ENCODE measurements at regions not wholly inside any gene's neighbourhood (a gene's known extent, or its start where the extent isn't known, plus 50 kb on each side); places are given as distances from the start of the nearest gene placed in this dataset.
A peak's percentile ranks its signal among the peaks of the same experiment; 100 is the strongest.

- H3K4me1 Mint-ChIP-seq (ENCODE audit: low read depth), result no peaks in the 10 kb centered on the region
Measured at GRCh38 chr1:112165375-112165774, 175.9 kb upstream of the KCND3 start.

GRCh38 chr1:112169517-112169916 is 180.0 kb upstream of the KCND3 start:
- no peak overlapping the region for H3K27ac Mint-ChIP-seq
- no peak for TF ChIP-seq CTCF (IDR thresholded peaks at IDR 0.05; ENCODE audit: unreplicated experiment)
- DNase-seq (ENCODE audit: low spot score, unreplicated experiment), result no peak
- no peak overlapping the region for H3K4me3 Mint-ChIP-seq (ENCODE audit: low read depth)
- no peaks in the 10 kb centered on the region for H3K9me3 Mint-ChIP-seq (ENCODE audit: low read depth)
- H3K27me3 Mint-ChIP-seq, result peaks cover 19% of the 10 kb centered on the region
- no peaks in the 10 kb centered on the region for H3K36me3 Mint-ChIP-seq (ENCODE audit: insufficient read depth)
- no peaks in the 10 kb centered on the region for H3K4me1 Mint-ChIP-seq (ENCODE audit: low read depth)

More at GRCh38 chr1:112165375-112165774, 175.9 kb upstream of the KCND3 start:
- Mint-ChIP-seq H3K36me3 (ENCODE audit: insufficient read depth) (no peaks in the 10 kb centered on the region), H3K27me3 (peaks cover 13% of the 10 kb centered on the region), H3K4me3 (ENCODE audit: low read depth) (no peak overlapping the region), H3K9me3 (ENCODE audit: low read depth) (peaks cover 6% of the 10 kb centered on the region), H3K27ac (no peak overlapping the region)
- no peak for TF ChIP-seq CTCF (IDR thresholded peaks at IDR 0.05; ENCODE audit: unreplicated experiment)
- DNase-seq (ENCODE audit: low spot score, unreplicated experiment), result no peak

- DNase-seq (ENCODE audit: low spot score, unreplicated experiment), result peak; percentile 59
- Mint-ChIP-seq H3K27me3 (peaks cover 19% of the 10 kb centered on the region), H3K27ac (no peak overlapping the region), H3K4me3 (ENCODE audit: low read depth) (no peak overlapping the region), H3K36me3 (ENCODE audit: insufficient read depth) (no peaks in the 10 kb centered on the region), H3K4me1 (ENCODE audit: low read depth) (no peaks in the 10 kb centered on the region), H3K9me3 (ENCODE audit: low read depth) (no peaks in the 10 kb centered on the region)
- TF ChIP-seq CTCF (IDR thresholded peaks at IDR 0.05; ENCODE audit: unreplicated experiment), result no peak
Measured at GRCh38 chr1:112172294-112172882, 182.9 kb upstream of the KCND3 start.

GRCh38 chr1:112177314-112177713 is 187.8 kb upstream of the KCND3 start:
- H3K4me1 Mint-ChIP-seq (ENCODE audit: low read depth), result no peaks in the 10 kb centered on the region
- peaks cover 17% of the 10 kb centered on the region for H3K27me3 Mint-ChIP-seq
- no peak for TF ChIP-seq CTCF (IDR thresholded peaks at IDR 0.05; ENCODE audit: unreplicated experiment)
- no peaks in the 10 kb centered on the region for H3K9me3 Mint-ChIP-seq (ENCODE audit: low read depth)
- H3K27ac Mint-ChIP-seq, result no peak overlapping the region
- DNase-seq (ENCODE audit: low spot score, unreplicated experiment), result no peak
- H3K36me3 Mint-ChIP-seq (ENCODE audit: insufficient read depth), result no peaks in the 10 kb centered on the region
- H3K4me3 Mint-ChIP-seq (ENCODE audit: low read depth), result no peak overlapping the region

- DNase-seq (ENCODE audit: low spot score, unreplicated experiment), result no peak
- Mint-ChIP-seq H3K27ac (no peak overlapping the region), H3K27me3 (peaks cover 15% of the 10 kb centered on the region), H3K36me3 (ENCODE audit: insufficient read depth) (no peaks in the 10 kb centered on the region), H3K4me3 (ENCODE audit: low read depth) (no peak overlapping the region), H3K4me1 (ENCODE audit: low read depth) (no peaks in the 10 kb centered on the region), H3K9me3 (ENCODE audit: low read depth) (no peaks in the 10 kb centered on the region)
- no peak for TF ChIP-seq CTCF (IDR thresholded peaks at IDR 0.05; ENCODE audit: unreplicated experiment)
Measured at GRCh38 chr1:112188611-112189010, 199.1 kb upstream of the KCND3 start.
